ENCODE measurements at regions not wholly inside any gene's neighbourhood (a gene's known extent, or its start where the extent isn't known, plus 50 kb on each side); places are given as distances from the start of the nearest gene placed in this dataset.
"Not testable (repeated sequence)": the region's sequence is repeated elsewhere in the genome, so short reads cannot be mapped to it uniquely, and the experiment has no call there.

DNA sequence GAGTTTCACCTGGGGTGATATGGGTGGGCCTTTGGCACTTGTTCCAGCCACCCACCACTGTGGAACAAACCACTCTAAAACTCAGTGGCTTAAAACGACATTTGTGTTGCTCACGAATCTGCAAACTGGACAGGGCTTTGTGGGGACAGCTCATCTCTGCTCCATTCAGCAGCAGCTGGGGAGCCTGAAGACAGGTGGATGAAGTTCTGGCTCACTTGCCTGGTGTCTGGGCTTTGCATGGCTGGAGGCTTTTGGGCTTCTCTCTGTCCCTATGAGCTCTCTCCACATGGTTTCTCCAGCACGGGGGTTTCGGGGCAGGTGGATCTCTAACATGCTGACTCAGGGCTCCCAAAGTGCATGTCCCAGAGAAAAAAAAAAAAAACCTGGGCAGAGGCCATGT, 93.0 kb upstream of the GLI2 start:
- H3K4me3 ChIP-seq (ENCODE audit: low read depth, low read length, poor library complexity, severe bottlenecking), result no peak overlapping the region
- peaks cover 3% of the 10 kb centered on the region for H3K27me3 ChIP-seq (replicated peaks; ENCODE audit: insufficient read depth, low read depth, low read length, poor library complexity)
- no peaks in the 10 kb centered on the region for H3K9me3 ChIP-seq (ENCODE audit: low read depth, low read length, poor library complexity, severe bottlenecking)
- ChIA-PET CTCF (no interaction called here), POLR2A (ENCODE audit: low non-redundant PET) (no interaction called here)
- H3K4me1 ChIP-seq (ENCODE audit: insufficient read depth, low read length, poor library complexity, severe bottlenecking), result no peaks in the 10 kb centered on the region
- no peaks in the 10 kb centered on the region for H3K36me3 ChIP-seq (ENCODE audit: insufficient read depth, low read length, poor library complexity, severe bottlenecking)
- BruUV-seq (replicated peaks), result no TSS peak
- DNase-seq (ENCODE audit: low spot score), result no peak
- intact Hi-C loops (cut with micrococcal nuclease; ENCODE audit: unreplicated experiment), result no loop called here
- TF ChIP-seq, protein P1, sequence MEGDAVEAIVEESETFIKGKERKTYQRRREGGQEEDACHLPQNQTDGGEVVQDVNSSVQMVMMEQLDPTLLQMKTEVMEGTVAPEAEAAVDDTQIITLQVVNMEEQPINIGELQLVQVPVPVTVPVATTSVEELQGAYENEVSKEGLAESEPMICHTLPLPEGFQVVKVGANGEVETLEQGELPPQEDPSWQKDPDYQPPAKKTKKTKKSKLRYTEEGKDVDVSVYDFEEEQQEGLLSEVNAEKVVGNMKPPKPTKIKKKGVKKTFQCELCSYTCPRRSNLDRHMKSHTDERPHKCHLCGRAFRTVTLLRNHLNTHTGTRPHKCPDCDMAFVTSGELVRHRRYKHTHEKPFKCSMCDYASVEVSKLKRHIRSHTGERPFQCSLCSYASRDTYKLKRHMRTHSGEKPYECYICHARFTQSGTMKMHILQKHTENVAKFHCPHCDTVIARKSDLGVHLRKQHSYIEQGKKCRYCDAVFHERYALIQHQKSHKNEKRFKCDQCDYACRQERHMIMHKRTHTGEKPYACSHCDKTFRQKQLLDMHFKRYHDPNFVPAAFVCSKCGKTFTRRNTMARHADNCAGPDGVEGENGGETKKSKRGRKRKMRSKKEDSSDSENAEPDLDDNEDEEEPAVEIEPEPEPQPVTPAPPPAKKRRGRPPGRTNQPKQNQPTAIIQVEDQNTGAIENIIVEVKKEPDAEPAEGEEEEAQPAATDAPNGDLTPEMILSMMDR (conservative IDR thresholded peaks at IDR 0.05; ENCODE audit: low read depth, low read length), result no peak
- TF ChIP-seq EZH2 (IDR thresholded peaks at IDR 0.05; ENCODE audit: borderline replicate concordance, low read depth, low read length, poor library complexity, severe bottlenecking), result no peak
- no peak overlapping the region for H3K27ac ChIP-seq (ENCODE audit: low read depth, low read length, poor library complexity, severe bottlenecking)

DNA sequence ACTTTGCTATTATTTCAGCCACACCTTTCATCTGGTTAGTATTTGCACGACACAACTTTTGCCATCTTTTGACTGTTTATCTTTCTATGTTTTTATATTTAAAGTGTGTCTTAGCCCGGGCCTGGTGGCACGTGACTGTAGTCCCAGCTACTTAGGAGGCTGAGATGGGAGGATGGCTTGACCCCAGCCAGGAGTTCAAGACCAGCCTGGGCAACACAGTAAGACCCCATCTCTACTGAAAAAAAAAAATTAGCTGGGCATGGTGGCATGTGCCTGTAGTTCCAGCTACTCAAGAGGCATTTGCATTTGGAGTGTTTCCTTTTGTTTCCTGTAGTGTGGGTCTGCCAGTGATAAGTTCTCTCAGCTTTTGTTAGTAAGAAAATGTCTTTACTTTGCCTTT, 88.7 kb upstream of the GLI2 start:
- H3K4me1 ChIP-seq (ENCODE audit: insufficient read depth, low read length, poor library complexity, severe bottlenecking), result no peaks in the 10 kb centered on the region
- no peaks in the 10 kb centered on the region for H3K27me3 ChIP-seq (replicated peaks; ENCODE audit: insufficient read depth, low read depth, low read length, poor library complexity)
- POLR2A ChIA-PET (ENCODE audit: low non-redundant PET), result no interaction called here
- intact Hi-C loops (cut with micrococcal nuclease; ENCODE audit: unreplicated experiment), result no loop called here
- H3K4me3 ChIP-seq (ENCODE audit: low read depth, low read length, poor library complexity, severe bottlenecking), result no peak overlapping the region
- H3K27ac ChIP-seq (ENCODE audit: low read depth, low read length, poor library complexity, severe bottlenecking), result no peak overlapping the region
- CTCF ChIA-PET, result no interaction called here
- no peak for DNase-seq (ENCODE audit: low spot score)
- H3K9me3 ChIP-seq (ENCODE audit: low read depth, low read length, poor library complexity, severe bottlenecking), result peaks cover 25% of the 10 kb centered on the region
- no peak for TF ChIP-seq EZH2 (IDR thresholded peaks at IDR 0.05; ENCODE audit: borderline replicate concordance, low read depth, low read length, poor library complexity, severe bottlenecking)
- TF ChIP-seq, protein P1 (conservative IDR thresholded peaks at IDR 0.05; ENCODE audit: low read depth, low read length), result no peak
- H3K36me3 ChIP-seq (ENCODE audit: insufficient read depth, low read length, poor library complexity, severe bottlenecking), result no peaks in the 10 kb centered on the region
- BruUV-seq (replicated peaks), result no TSS peak

DNA sequence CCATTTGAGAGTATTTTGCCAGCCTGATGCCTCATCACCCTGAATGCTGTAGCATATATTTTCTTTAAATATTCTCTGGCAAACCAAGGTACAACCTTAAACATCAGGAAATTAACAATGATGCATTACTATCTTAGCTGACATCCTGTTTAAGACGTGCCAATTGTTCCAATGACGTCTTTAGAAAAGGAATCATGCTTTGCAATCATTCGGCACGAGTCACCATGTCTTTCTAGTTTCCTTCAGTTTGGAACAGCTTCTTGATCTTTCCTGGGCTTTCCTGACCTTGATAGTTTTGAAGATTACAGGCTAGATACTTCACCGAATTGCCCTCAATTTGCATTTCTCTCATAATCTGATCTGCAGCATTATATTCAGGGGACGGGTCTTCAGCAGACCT, 88.2 kb upstream of the GLI2 start:
- ChIA-PET POLR2A (ENCODE audit: low non-redundant PET) (no interaction called here), CTCF (no interaction called here)
- no peak for DNase-seq (ENCODE audit: low spot score)

DNA sequence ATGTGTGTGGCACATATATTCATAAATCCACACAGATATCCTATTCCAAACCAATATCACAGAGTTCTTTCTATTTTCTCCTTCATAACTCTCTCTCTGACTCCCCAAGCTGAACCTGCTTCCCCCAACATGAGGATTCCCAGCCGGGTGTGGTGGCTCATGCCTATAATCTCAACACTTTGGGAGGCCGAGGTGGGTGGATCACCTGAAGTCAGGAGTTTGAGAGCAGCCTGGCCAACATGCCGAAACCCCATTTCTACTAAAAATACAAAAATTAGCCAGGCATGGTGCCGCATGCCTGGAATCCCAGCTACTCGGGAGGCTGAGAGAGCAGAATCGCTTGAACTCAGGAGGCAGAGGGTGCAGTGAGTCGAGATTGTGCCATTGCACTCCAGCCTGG, 86.3 kb upstream of the GLI2 start:
- H3K4me1 ChIP-seq (ENCODE audit: insufficient read depth, low read length, poor library complexity, severe bottlenecking); H3K27me3 ChIP-seq (replicated peaks; ENCODE audit: insufficient read depth, low read depth, low read length, poor library complexity); BruUV-seq (replicated peaks); H3K36me3 ChIP-seq (ENCODE audit: insufficient read depth, low read length, poor library complexity, severe bottlenecking); CTCF ChIA-PET; POLR2A ChIA-PET (ENCODE audit: low non-redundant PET); H3K27ac ChIP-seq (ENCODE audit: low read depth, low read length, poor library complexity, severe bottlenecking); DNase-seq (ENCODE audit: low spot score); H3K4me3 ChIP-seq (ENCODE audit: low read depth, low read length, poor library complexity, severe bottlenecking); intact Hi-C loops (cut with micrococcal nuclease; ENCODE audit: unreplicated experiment): not testable (repeated sequence)
- peaks cover 25% of the 10 kb centered on the region for H3K9me3 ChIP-seq (ENCODE audit: low read depth, low read length, poor library complexity, severe bottlenecking)

More for the DNA sequence above, 88.2 kb upstream of the GLI2 start:
- Histone ChIP-seq H3K4me1 (ENCODE audit: insufficient read depth, low read length, poor library complexity, severe bottlenecking) (no peaks in the 10 kb centered on the region), H3K36me3 (ENCODE audit: insufficient read depth, low read length, poor library complexity, severe bottlenecking) (no peaks in the 10 kb centered on the region), H3K27me3 (replicated peaks; ENCODE audit: insufficient read depth, low read depth, low read length, poor library complexity) (no peaks in the 10 kb centered on the region), H3K27ac (ENCODE audit: low read depth, low read length, poor library complexity, severe bottlenecking) (no peak overlapping the region), H3K9me3 (ENCODE audit: low read depth, low read length, poor library complexity, severe bottlenecking) (peaks cover 25% of the 10 kb centered on the region), H3K4me3 (ENCODE audit: low read depth, low read length, poor library complexity, severe bottlenecking) (no peak overlapping the region)
- intact Hi-C loops (cut with micrococcal nuclease; ENCODE audit: unreplicated experiment), result no loop called here
- no TSS peak for BruUV-seq (replicated peaks)
- no peak for TF ChIP-seq EZH2 (IDR thresholded peaks at IDR 0.05; ENCODE audit: borderline replicate concordance, low read depth, low read length, poor library complexity, severe bottlenecking)
- TF ChIP-seq, protein P1 (conservative IDR thresholded peaks at IDR 0.05; ENCODE audit: low read depth, low read length), result no peak
